ENCODE measurements at regions not wholly inside any gene's neighbourhood (a gene's known extent, or its start where the extent isn't known, plus 50 kb on each side); places are given as distances from the start of the nearest gene placed in this dataset.

- TF ChIP-seq POLR2A (IDR thresholded peaks at IDR 0.05) (no peak), EP300 (IDR thresholded peaks at IDR 0.05) (no peak)
Measured at GRCh38 chr10:3710764-3711163, 74.2 kb downstream of the KLF6 start.
